Sigmoid colon (tissue), 6 donors: ENCODE measurements at regions not wholly inside any gene's neighbourhood (a gene's known extent, or its start where the extent isn't known, plus 50 kb on each side); places are given as distances from the start of the nearest gene placed in this dataset.
"Not testable (repeated sequence)": the region's sequence is repeated elsewhere in the genome, so short reads cannot be mapped to it uniquely, and the experiment has no call there.

ENCODE experiments used
- DNase-seq: peaks from one replicate; pipeline ENCODE4 v3.0.0-alpha.2; 2019
- H3K27ac ChIP-seq, 4 donors: fragments of 200-600 bp; sonication (generic); one replicate each; pipeline ENCODE4 v1.5.1; 2016 to 2019; ENCODE audit warnings: mild to moderate bottlenecking in 1 of 4
- H3K27me3 ChIP-seq, 3 donors: fragments of 200-600 bp; sonication (generic); one replicate each; pipeline ENCODE4 v1.5.1; 2019; ENCODE audit warnings: mild to moderate bottlenecking in 1 of 3
- H3K36me3 ChIP-seq, 4 donors: fragments of 200-600 bp; sonication (generic); one replicate each; pipeline ENCODE4 v1.5.1; 2016 to 2019
- H3K4me1 ChIP-seq, 4 donors: fragments of 200-600 bp; sonication (generic); one replicate each; pipeline ENCODE4 v1.5.1; 2017 to 2019
- H3K4me3 ChIP-seq, 4 donors: fragments of 200-600 bp; sonication (generic); one replicate each; pipeline ENCODE4 v1.5.1; 2017 to 2019; ENCODE audit warnings: mild to moderate bottlenecking in 2 of 4, moderate library complexity in 1 of 4
- H3K9me3 ChIP-seq, 4 donors: fragments of 200-600 bp in 3 of 4; sonication (generic) in 3 of 4; one replicate each; pipeline versions ENCODE4 v1.5.1 to v1.6.1; 2013 to 2019
- EP300 ChIP-seq, 4 donors: sonication (generic); formaldehyde crosslinking; IDR thresholded peaks; one replicate each; pipeline ENCODE4 v1.6.1; 2017; ENCODE audit warnings: antibody characterized with exemption in 4 of 4
- POLR2A ChIP-seq, 2 donors: fragments of 450-650 bp; IDR thresholded peaks; one replicate each; pipeline ENCODE4 v1.6.1; 2016; ENCODE audit warnings: antibody characterized with exemption in 2 of 2, mild to moderate bottlenecking in 2 of 2, moderate library complexity in 2 of 2
- POLR2AphosphoS5 ChIP-seq, 4 donors: sonication (generic); formaldehyde crosslinking; IDR thresholded peaks; one replicate each; pipeline ENCODE4 v1.6.1; 2017; ENCODE audit warnings: antibody characterized with exemption in 4 of 4
- WGBS, 2 donors: extraction: QIAGEN DNeasy Blood & Tissue Kit; methylation state at CpG; one replicate each; pipeline ENCODE4 v1.1.7; 2013; 5-methylcytosine and 5-hydroxymethylcytosine counted together
- intact Hi-C: fragments of 100-400 bp; cut with DNase I; formaldehyde crosslinking; loops from one replicate; pipeline ENCODE4 v1.15.1; 2023
- TF ChIP-seq, protein P1 (sequence below), 4 experiments: fragments of 450-650 bp in 3 of 4; fragments of 200-600 bp in 1 of 4; IDR thresholded peaks; one replicate each; pipeline ENCODE4 v1.5.1; 2016 to 2019; ENCODE audit warnings: antibody characterized with exemption in 4 of 4, mild to moderate bottlenecking in 3 of 4, moderate library complexity in 2 of 4
- donor health status: healthy with polysubstance abuse.
- donor health status: healthy.

DNA sequence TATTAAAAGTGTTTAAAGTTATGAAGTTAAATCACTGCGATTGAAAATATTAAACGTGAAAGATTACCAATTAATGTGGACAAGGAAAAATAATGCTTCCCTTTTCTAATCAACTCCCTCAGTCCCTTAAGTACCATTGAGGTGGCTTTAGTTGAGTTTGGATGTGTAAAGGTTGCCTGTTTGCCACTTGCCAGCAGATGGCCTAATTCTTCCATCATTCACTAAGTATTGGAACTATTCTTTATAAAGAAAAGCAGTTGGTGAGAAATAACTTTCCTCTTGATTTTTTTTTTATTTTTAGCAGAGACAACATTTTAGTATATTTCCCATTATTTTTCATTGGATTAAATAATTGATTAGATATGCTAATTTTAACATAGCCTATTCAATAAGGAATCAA, 295.9 kb upstream of the TACR3 start:
- TF ChIP-seq, protein P1, sequence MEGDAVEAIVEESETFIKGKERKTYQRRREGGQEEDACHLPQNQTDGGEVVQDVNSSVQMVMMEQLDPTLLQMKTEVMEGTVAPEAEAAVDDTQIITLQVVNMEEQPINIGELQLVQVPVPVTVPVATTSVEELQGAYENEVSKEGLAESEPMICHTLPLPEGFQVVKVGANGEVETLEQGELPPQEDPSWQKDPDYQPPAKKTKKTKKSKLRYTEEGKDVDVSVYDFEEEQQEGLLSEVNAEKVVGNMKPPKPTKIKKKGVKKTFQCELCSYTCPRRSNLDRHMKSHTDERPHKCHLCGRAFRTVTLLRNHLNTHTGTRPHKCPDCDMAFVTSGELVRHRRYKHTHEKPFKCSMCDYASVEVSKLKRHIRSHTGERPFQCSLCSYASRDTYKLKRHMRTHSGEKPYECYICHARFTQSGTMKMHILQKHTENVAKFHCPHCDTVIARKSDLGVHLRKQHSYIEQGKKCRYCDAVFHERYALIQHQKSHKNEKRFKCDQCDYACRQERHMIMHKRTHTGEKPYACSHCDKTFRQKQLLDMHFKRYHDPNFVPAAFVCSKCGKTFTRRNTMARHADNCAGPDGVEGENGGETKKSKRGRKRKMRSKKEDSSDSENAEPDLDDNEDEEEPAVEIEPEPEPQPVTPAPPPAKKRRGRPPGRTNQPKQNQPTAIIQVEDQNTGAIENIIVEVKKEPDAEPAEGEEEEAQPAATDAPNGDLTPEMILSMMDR (IDR thresholded peaks at IDR 0.05): peak in 1 of 4 experiments; percentile 11
- TF ChIP-seq POLR2A (IDR thresholded peaks at IDR 0.05): no peak
- Histone ChIP-seq H3K9me3 (no peaks in the 10 kb centered on the region), H3K27ac (no peak overlapping the region), H3K36me3 (no peaks in the 10 kb centered on the region), H3K4me3 (no peak overlapping the region), H3K4me1 (no peaks in the 10 kb centered on the region), H3K27me3 (no peaks in the 10 kb centered on the region)
- 30 to 32% methylated on average over 2 of the region's 2 CpGs for WGBS, 2 donors
- intact Hi-C loops: loop anchor here (10.0 kb wide), 1 partner anchor 849 kb away; no protein-coding TSS in a partner anchor
- DNase-seq: no peak

DNA sequence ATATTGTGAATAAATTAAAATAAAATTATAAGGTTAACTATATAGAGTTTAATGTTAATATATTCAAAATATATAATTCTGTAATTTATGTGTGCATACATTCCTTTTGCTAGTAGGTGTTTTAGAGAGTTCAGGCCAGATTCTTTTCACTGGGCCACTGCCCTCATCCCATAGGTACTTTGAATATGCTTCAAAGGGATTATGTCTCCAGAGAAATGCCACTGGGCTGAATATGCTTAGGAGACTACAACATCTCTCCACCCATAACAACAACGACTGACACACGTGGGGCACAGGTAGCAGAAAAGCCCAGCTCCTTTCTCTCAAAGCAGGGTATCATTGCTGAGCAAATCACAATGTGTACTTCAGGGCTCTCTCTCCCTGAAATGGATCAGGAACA, 290.9 kb upstream of the TACR3 start:
- no peak for DNase-seq
- H3K9me3 ChIP-seq: no peaks in the 10 kb centered on the region
- TF ChIP-seq EP300 (IDR thresholded peaks at IDR 0.05) (no peak), POLR2A (IDR thresholded peaks at IDR 0.05) (no peak), POLR2AphosphoS5 (IDR thresholded peaks at IDR 0.05) (no peak)
- TF ChIP-seq, protein P1 (IDR thresholded peaks at IDR 0.05): no peak
- H3K27me3 ChIP-seq: no peaks in the 10 kb centered on the region
- H3K4me1 ChIP-seq: no peaks in the 10 kb centered on the region
- H3K4me3 ChIP-seq: no peak overlapping the region
- 54 to 59% methylated on average over 2 of the region's 2 CpGs for WGBS, 2 donors
- no peaks in the 10 kb centered on the region for H3K36me3 ChIP-seq
- intact Hi-C loops: loop anchor here (10.0 kb wide), 1 partner anchor 854 kb away; no protein-coding TSS in a partner anchor
- H3K27ac ChIP-seq: no peak overlapping the region

DNA sequence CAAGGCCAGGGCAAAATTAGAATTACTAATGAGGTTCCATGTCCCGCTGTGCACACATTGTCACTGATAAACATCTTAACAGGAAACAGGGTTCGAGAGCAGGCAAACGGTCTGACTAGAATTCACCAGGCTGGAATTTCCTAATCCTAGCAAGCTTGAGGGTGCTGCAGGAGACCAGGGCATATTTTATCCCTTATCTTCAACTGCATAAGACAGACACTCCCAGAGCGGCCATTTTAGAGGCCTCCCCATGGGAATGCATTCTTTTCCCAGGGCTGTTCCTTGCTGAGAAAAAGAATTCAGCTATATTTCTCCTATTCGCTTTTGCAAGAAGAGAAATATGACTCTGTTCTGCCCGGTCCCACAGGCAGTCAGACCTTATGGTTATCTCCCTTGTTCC, 282.5 kb upstream of the TACR3 start:
- H3K27ac ChIP-seq, H3K36me3 ChIP-seq, H3K9me3 ChIP-seq, H3K4me1 ChIP-seq, intact Hi-C loops, H3K27me3 ChIP-seq, H3K4me3 ChIP-seq, DNase-seq: not testable (repeated sequence)
- WGBS, 2 donors: 86 to 87% methylated on average over 6 of the region's 6 CpGs

DNA sequence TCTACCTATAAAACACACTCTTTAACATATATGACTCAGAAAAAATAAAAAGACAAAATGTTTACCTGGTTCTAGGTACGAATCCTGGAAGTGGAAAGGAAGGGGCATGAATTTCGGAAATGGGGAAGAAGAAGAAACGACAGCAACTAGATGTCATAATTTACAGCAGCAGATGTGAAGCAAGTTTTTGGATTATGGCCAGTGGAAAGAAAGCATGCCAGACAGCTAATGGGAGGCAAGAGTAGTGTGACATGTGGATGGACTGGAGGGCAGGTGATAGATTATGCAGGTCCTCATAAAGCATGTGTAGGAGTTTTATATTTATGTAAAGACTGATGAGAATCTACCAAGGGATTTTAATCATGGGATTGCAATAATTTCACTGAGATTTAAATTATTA, 279.0 kb upstream of the TACR3 start:
- intact Hi-C loops: no loop called here
- H3K4me3 ChIP-seq: no peak overlapping the region
- no peaks in the 10 kb centered on the region for H3K27me3 ChIP-seq
- TF ChIP-seq POLR2AphosphoS5 (IDR thresholded peaks at IDR 0.05) (no peak), EP300 (IDR thresholded peaks at IDR 0.05) (no peak), POLR2A (IDR thresholded peaks at IDR 0.05) (no peak)
- TF ChIP-seq, protein P1 (IDR thresholded peaks at IDR 0.05): no peak
- 74 to 87% methylated on average over 3 of the region's 3 CpGs for WGBS, 2 donors
- H3K27ac ChIP-seq: no peak overlapping the region
- no peaks in the 10 kb centered on the region for H3K36me3 ChIP-seq
- peaks cover 0 to 10% (median 8%) of the 10 kb centered on the region in 4 donors for H3K4me1 ChIP-seq
- H3K9me3 ChIP-seq: peaks cover 0 to 8% (median 2%) of the 10 kb centered on the region in 4 donors
- DNase-seq: no peak

DNA sequence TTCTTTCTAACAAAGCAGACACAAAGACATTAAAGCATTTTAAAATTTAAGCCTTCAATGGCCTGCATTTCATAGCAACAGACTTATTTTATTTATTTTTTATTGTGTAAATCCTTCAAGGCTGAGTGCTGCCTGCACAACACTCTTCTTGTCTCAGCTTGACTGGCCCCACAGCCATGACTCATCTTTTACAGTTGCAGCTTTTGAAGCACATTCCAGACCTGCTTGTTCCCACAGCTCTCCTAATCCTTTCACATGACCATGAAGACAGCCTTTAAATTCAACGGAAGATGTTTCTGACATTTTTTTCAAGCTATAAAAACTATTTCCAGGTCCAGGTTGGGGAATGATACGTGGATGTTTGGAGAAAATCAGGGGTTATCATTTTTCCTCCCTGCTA, 276.9 kb upstream of the TACR3 start:
- 9 to 19% methylated on average over 2 of the region's 2 CpGs for WGBS, 2 donors
- DNase-seq: no peak
- intact Hi-C loops: no loop called here

More for the DNA sequence above, 276.9 kb upstream of the TACR3 start:
- no peak for TF ChIP-seq POLR2A (IDR thresholded peaks at IDR 0.05)
- TF ChIP-seq POLR2AphosphoS5 (IDR thresholded peaks at IDR 0.05): no peak
- no peak for TF ChIP-seq EP300 (IDR thresholded peaks at IDR 0.05)
- TF ChIP-seq, protein P1 (IDR thresholded peaks at IDR 0.05): no peak
- Histone ChIP-seq H3K27ac (no peak overlapping the region), H3K4me3 (no peak overlapping the region), H3K4me1 (peaks cover 0 to 10% (median 8%) of the 10 kb centered on the region in 4 donors), H3K36me3 (no peaks in the 10 kb centered on the region), H3K9me3 (peaks cover 0 to 5% (median 0%) of the 10 kb centered on the region in 4 donors), H3K27me3 (no peaks in the 10 kb centered on the region)
